ENCODE measurements at regions not wholly inside any gene's neighbourhood (a gene's known extent, or its start where the extent isn't known, plus 50 kb on each side); places are given as distances from the start of the nearest gene placed in this dataset.

- DNase-seq, result no peak
Measured at GRCh38 chr12:60148831-60149230, 553.0 kb downstream of the SLC16A7 start.

- DNase-seq, result no peak
Measured at GRCh38 chr12:60152756-60153155, 556.9 kb downstream of the SLC16A7 start.

- DNase-seq, result no peak
Measured at GRCh38 chr12:60159761-60160160, 563.9 kb downstream of the SLC16A7 start.

GRCh38 chr12:60162988-60163720 is 567.3 kb downstream of the SLC16A7 start:
- no peak for DNase-seq

DNA sequence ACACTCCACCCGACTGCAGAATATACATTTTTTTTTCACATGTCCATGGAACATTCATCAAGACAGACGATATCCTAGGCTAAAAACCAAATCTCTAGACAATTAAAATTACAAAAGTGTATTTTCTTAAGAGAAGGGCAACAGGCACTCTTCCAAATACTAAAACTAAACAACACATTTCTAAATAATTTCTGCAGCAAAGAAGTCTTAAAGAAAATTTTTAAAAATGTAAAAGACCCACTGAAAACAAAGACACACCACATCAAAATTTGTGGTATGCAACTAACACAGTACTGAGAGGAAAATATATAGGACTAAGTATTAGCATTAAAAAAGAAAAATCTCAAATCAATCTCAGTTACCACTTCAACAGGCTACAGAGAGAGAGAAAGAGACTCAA is 570.0 kb downstream of the SLC16A7 start:
- DNase-seq, result no peak

GRCh38 chr12:60168441-60168840 is 572.6 kb downstream of the SLC16A7 start:
- no peak for DNase-seq

GRCh38 chr12:60169904-60170303 is 574.1 kb downstream of the SLC16A7 start:
- no peak for DNase-seq

GRCh38 chr12:60172266-60173211 is 576.7 kb downstream of the SLC16A7 start:
- peak; percentile 28 for DNase-seq

DNA sequence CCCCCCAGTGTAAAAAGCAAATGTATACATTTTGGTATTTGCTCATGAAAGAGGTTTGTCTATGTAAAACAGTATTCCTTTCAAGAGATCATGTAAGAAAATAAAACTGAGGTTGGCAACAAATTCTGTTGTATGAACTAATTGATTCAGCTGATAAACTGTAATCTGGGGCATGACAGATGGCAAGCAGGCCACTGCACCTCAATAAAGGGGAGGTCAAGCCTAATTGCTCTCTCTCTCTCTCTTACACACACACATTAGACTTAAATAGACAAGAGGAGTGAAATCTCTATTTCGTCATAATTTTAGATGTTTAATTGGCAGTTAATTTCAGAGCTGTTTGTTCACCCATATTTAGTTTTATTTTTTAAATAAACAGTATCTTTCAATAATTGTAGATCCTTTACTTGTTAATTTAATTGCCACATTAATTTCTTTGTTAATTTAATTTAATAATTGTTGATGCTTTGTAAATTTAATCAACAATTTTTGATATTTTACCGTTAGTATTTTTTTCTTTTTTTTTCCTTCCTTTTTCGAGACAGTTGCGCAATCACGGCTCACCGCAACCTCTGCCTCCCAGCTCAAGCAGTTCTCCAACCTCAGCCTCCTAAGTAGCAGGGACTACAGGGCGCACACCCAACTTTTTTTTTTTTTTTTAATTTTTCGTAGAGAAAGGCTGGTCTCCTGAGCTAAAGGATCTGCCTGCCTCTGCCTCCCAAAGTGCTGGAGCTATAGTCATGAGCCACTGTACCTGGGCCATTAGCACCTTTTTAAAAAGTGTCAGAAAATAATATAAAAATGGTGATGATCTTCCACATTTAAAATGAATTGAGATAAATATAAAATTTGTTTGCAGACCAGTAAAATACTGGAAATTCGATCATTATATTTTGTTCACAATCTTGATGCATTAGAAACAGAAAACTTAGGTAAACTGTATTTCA is 577.7 kb downstream of the SLC16A7 start:
- peak; percentile 49 for DNase-seq

- DNase-seq, result no peak
Measured at GRCh38 chr12:60174476-60174875, 578.6 kb downstream of the SLC16A7 start.

DNA sequence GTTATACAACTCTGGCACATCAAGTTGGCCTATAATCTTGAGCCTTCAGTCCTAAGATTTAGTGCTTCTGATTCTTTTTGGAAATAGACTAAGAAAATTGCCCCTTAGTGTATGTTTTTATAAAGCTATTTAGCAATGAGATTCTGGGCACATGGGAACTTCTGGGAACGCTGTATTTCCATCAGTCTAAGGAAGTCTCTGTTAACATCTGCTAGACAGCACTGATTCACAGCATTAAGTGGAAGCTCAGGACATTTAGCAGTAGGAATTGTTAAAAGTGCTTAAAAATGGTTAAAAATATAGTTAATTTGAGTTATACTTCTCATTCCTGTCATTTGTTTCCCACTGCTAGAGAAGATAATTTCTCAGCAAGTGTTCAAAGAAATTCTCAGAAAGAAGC is 579.1 kb downstream of the SLC16A7 start:
- no peak for DNase-seq

DNA sequence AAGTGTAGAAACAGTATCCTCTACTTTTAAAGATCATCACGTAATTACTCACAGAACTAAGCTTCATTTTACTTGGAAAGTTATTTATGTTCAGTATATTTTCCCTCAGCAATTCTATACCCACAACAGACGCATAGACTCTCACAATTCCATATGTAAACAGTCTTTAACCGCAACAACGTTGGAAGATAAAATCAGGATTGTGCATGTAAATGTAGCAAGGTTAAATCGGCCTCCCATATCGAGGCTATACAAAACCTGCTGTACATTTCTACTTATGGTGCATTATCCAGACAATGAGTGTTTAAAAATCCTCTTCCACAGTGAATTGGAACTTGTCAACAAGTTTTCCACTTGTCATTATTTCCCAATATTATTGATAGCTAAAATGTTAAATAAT is 581.1 kb downstream of the SLC16A7 start:
- DNase-seq, result no peak

DNA sequence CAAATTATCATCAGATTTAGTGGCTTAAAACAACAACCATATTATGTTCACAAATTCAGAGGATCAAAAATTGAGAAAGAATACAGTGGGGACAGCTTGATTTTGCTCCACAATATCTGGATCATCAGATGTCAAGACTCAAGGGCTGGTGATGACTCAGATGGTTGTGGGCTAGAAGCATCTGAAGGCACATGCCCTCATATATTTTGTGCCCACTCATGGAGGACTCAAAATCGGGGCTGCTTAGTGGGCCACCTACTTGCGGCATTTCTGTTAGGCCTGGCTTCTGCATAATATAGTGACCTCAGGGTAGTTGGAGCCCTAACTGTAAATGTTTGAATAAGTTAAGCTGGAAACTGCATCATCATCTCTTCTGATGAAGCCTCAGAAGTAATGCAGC is 584.5 kb downstream of the SLC16A7 start:
- no peak for DNase-seq

DNA sequence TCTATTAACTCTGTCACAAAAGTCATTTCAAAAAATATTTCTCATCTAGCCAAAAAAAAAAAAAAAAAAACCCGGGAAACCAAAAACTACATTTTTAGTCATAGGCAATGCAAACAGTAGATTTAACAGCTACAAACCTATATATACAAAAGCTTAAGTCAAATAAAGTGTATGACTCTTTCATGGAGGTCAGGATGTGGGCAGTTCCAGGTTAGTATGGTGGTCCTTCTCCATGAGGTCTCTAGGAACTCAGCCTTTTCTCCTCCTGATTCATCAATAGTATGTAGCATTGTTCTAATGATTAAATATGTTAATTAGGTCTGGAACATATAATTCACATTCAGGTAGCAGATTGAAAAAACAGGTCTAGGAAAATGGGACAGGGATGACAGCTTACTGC is 586.5 kb downstream of the SLC16A7 start:
- DNase-seq, result no peak

GRCh38 chr12:60184096-60184495 is 588.3 kb downstream of the SLC16A7 start:
- no peak for DNase-seq

DNA sequence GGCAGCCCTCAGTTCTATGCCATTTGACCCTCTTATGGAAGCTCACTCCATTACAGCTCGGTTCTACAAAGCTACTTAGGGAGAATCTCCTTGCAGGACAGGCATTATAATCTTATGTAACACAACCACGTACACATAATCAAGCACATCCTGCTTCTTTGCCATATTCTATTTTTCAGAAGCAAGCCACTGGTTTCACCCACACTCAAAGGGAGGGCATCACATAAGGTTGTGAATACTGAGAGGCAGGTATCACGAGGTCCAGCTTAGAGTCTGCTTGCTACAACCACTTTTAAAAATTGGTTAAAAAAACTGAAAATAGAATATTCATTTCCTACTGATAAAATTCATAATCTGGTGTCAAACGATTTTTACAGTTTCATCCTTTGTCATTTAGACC is 589.2 kb downstream of the SLC16A7 start:
- no peak for DNase-seq

GRCh38 chr12:60191271-60191670 is 595.4 kb downstream of the SLC16A7 start:
- no peak for DNase-seq

- no peak for DNase-seq
Measured at GRCh38 chr12:60191676-60192359, 596.0 kb downstream of the SLC16A7 start.

DNA sequence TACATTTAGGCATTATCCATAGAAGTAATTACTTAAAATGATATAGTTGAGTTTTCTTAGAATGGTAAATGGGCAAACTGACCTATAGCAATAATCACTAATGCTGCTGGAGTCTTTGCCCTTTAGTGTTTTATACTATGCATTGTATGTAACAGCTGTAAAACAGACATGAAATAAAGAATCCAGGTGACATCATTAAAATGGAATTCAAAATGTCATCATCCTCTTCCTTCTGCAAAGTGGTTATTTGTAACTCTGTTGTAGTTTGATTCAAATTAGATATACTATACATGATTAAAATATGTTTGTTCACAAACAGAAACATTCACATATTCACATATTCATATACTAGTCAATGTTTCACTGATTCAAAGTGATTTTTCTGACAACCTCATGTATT is 598.8 kb downstream of the SLC16A7 start:
- DNase-seq, result no peak

- no peak for DNase-seq
Measured at GRCh38 chr12:60195483-60195882, 599.7 kb downstream of the SLC16A7 start.

DNA sequence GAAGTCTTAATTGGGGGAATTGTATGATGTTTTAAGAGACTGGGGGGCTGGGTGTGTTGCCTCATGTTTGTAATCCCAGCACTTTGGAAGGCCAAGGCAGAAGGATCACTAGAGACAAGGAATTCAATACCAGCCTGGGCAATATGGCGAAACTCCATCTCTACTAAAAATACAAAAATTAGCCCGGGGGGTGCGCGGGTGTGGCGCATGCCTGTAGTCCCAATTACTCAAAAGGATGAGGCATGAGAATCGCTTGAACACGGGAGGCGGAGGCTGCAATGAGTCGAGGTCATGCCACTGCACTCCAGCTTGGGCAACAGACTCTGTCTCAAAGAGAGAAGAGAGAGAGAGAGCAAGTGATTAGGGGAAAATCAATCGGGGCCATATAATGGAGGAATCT is 600.5 kb downstream of the SLC16A7 start:
- no peak for DNase-seq

- DNase-seq, result no peak
Measured at GRCh38 chr12:60197589-60197988, 601.8 kb downstream of the SLC16A7 start.

Data from NCI-H2171 treated with DMSO at 0.1 percent for 48 hours (cell line).